ENCODE measurements at regions not wholly inside any gene's neighbourhood (a gene's known extent, or its start where the extent isn't known, plus 50 kb on each side); places are given as distances from the start of the nearest gene placed in this dataset.
"Not testable (repeated sequence)": the region's sequence is repeated elsewhere in the genome, so short reads cannot be mapped to it uniquely, and the experiment has no call there.

- DNase-seq (ENCODE audit: low spot score) (no peak), FAIRE-seq (no peak)
These were observed 155.7 kb upstream of the GJE1 start for GRCh38 chr6:141976994-141977393.

DNA sequence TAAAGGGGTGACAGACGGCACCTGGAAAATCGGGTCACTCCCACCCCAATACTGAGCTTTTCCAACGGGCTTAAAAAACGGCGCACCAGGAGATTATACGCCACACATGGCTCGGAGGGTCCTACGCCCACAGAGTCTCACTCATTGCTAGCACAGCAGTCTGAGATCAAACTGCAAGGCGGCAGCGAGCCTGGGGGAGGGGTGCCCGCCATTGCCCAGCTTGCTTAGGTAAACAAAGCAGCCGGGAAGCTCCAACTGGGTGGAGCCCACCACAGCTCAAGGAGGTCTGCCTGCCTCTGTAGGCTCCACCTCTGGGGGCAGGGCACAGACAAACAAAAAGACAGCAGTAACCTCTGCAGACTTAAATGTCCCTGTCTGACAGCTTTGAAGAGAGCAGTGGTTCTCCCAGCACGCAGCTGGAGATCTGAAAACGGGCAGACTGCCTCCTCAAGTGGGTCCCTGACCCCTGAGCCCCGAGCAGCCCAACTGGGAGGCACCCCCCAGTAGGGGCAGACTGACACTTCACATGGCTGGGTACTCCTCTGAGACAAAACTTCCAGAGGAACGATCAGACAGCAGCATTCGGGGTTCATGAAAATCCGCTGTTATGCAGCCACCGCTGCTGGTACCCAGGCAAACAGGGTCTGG, 162.8 kb upstream of the GJE1 start:
- not testable (repeated sequence) for FAIRE-seq; DNase-seq (ENCODE audit: low spot score)

DNA sequence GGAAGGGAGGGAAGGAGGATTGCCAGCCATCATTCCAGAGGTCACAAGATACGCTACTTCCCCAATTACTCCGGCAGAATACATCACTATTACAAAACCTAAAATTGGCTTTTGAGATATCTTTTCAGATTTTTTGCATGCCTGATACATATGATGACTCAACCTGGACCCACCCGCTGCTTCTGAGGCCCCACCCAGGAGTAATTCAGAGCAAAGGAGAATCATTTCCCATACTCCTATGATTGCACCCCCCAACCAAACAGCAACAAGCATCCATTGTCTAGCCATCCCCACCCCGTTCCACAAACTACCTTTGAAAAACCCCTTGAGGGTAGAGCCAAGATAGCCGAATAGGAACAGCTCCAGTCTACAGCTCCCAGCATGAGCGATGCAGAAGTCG, 163.5 kb upstream of the GJE1 start:
- FAIRE-seq (no peak), DNase-seq (ENCODE audit: low spot score) (no peak)

GRCh38 chr6:141968632-141969031, 164.1 kb upstream of the GJE1 start:
- no peak for FAIRE-seq
- DNase-seq (ENCODE audit: low spot score), result no peak

DNA sequence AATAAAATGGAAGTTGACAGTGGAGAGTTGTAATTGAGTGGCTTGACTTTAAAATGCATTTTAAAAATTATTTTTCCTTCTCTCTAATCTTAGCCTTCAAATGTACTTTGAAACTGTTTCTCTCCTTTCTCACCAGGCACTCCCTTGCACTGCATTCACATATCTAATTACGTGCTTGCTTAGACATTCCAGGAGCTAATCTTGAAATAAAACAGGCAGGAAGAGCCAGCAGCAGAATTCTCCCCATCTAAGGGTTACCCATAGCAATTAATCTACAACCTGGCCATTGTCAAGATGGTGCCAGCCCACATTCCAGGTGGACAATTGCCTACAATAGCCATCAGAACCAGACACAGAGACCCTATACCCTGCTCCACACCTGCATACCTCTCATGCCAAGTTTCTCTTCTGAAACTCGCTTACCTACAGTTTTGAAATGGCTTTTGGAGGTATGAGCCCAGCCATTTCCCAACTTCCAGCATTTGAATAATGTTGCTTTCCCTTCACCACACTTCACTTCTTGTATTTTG, 167.6 kb upstream of the GJE1 start:
- FAIRE-seq, result no peak

DNA sequence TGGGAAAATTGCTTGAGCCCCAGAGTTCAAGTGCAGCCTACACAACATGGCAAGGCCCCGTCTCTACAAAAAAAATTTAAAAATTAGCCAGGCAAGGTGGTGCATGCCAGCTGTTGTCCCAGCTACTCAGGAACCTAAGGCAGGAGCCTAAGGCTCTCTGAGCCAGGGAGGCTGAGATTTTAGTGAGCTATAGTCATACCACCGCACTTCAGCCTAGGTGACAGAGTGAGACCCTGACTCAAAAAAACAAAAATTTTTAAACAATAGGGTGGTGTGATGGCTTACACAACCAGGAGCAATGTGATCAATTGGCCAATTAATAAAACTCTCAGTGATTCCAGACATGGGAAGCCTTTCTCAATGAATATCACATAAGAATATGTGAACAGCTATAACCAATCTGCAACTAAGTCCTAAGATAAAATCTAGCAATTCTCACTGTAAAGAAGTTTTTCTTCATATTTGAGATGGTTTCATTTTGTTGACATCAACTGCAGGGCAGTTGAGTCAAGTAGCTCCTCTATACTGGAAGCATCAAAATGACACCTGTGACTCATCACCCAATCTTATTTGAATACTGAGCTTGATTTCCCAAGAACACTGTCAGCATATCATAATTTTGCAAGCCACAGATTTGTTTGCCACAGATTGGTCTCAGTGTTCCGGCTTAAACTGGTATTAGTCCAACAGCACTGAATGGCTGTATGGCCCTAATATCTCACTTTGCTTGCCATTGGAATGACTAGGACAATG, 169.0 kb upstream of the GJE1 start:
- DNase-seq (ENCODE audit: low spot score) (no peak), FAIRE-seq (no peak)

More for the DNA sequence above, 167.6 kb upstream of the GJE1 start:
- DNase-seq (ENCODE audit: low spot score), result no peak

DNA sequence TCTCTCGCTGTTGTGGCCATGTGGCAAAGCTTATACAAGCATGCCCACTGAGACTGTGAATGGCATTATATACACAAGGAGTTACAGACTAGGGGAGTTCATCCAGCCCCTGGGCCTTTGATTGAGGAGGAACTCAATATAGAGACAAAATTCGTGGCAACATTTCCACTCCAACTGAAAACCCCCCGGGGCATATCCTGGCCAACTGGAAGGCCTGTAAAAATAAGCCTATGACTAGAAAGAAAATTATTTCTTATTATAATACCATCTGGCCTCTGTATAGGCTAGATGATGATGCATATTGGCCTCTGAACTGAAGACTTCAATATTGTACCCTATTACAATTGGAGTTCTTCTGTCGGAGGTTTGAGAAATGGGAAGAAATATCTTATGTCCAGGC, 175.5 kb upstream of the GJE1 start:
- FAIRE-seq, result no peak
- DNase-seq (ENCODE audit: low spot score), result no peak

DNA sequence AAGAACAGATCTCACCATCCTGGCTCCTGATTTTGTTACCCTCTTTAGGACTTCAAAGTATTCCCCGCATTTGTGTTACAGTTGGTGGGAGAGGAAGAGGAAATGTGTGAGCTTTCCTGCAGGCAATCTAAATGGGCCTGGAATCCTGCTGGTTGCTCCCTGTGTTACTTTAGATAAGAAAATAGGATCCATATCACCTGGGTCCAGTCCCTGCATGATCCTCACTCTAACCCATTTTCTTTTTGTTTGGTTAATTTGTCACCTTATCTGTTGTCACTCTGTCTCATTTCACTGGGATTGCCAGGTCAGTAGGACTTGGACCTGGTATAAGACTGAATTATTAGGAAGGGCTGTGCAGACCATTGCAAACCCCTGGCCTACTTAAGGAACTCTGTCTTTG, 175.9 kb upstream of the GJE1 start:
- no peak for FAIRE-seq
- no peak for DNase-seq (ENCODE audit: low spot score)

DNA sequence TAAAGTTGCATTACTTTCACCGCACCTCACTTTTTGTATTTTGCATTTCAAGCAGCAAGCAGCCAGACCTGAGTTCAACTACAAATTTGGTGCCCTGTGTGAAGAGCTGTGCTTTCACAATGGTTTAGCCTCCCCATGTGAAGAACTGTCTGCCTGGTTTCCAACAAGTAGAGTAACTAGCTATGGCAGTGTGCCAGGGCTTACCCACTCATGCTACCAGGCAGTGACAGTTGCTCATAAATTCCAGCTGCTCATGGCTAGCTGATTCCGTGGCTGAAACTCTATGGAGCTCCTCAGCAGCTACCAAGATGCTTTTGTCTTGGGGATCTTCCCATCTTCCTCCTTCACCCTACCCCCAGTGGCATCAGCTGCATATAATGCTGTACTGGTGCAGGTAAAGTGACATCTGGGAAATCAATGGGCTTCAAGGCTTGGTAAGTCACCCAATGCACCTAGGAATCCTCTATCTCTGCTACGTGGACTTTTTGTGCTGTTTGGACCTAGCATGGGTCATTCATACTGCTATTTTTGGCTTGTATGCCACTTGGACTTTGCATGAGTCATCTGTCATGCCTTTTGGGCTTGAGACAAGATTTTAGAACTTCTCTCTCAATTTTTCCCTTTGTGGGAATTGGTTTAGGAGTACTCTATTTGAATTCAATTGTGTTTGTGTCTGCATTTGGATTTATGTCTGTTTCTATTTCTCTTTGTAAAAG, 176.5 kb upstream of the GJE1 start:
- no peak for DNase-seq (ENCODE audit: low spot score)

DNA sequence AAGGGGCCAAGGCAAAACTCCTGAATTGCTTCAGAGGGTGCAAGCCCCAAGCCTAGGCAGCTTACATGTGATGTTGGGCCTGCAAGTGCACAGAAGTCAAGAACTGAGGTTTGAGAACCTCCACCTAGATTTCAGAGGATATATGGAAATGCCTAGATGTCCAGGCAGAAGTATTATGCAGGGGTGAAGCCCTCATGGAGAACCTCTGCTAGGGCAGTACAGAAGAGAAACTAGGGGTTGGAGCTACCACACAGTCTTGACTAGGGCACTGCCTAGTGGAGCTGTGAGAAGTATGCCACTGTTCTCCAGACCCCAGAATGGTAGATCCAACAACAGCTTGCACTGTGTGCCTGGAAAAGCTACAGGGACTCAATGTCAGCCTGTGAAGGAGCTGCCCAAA, 179.7 kb upstream of the GJE1 start:
- FAIRE-seq, result no peak

More for the DNA sequence above, 176.5 kb upstream of the GJE1 start:
- no peak for FAIRE-seq

GRCh38 chr6:141946502-141946901, 186.2 kb upstream of the GJE1 start:
- FAIRE-seq (no peak), DNase-seq (ENCODE audit: low spot score) (no peak)

More for the DNA sequence above, 179.7 kb upstream of the GJE1 start:
- DNase-seq (ENCODE audit: low spot score), result no peak

DNA sequence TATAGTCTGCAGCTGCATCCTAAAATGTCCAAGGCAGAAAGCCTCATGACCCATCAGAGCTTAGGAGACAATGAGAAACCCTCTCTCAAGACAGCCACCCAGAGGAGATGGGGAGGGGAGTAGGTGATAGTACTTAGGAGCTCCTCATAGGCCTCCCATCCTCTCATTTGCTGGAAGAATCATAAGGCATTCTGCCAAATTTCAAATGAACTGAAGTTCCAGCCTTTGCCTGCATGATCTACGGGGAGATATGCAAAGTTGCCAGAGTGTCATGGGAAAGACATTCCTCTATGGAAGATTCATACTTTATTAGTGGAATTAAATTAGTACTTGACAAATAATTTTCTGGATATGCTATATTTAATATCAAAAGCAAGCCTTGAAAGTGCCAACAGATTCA, 194.1 kb upstream of the GJE1 start:
- FAIRE-seq, result no peak
- no peak for DNase-seq (ENCODE audit: low spot score)

DNA sequence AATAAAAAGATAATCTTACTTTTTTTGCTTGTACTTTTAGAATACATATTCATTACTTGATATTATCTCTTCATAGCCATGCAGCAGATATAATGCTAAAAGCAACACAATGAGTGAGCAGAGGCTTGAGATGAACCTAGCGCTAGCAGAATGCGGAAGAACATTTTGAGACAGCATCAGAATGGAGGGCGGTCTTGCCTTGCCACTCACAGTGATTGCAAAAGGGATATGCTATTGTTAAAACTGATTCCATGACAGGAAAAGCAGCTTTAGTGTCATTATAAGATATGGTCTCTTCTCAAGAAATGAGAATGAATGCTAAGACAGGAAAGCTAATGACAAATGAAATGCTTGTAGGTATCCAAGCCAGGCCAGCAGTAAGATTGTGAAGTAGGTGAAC, 200.0 kb upstream of the GJE1 start:
- FAIRE-seq (no peak), DNase-seq (ENCODE audit: low spot score) (no peak)

GRCh38 chr6:141926200-141926900, 206.4 kb upstream of the GJE1 start:
- DNase-seq (ENCODE audit: low spot score); FAIRE-seq: not testable (repeated sequence)

DNA sequence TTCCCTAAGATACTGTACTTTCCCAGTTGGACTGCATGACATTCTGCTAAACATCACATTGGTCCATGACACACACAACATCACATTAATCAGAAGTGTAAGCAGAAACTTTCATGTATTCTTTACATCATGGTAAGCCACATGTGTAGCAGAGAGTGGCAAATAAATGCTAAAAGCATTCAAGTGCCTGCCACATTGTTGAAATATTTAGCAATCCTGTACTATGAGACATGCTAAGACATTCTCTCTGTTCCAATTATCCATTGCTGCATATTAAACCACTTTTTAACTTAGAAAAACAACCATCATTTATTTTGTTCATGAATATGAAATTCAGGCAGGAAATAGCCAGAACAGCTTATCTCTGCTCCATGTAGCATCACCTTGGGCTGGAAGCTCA, 207.7 kb upstream of the GJE1 start:
- FAIRE-seq (no peak), DNase-seq (ENCODE audit: low spot score) (no peak)

GRCh38 chr6:141922898-141923297, 209.8 kb upstream of the GJE1 start:
- DNase-seq (ENCODE audit: low spot score), result no peak
- no peak for FAIRE-seq

DNA sequence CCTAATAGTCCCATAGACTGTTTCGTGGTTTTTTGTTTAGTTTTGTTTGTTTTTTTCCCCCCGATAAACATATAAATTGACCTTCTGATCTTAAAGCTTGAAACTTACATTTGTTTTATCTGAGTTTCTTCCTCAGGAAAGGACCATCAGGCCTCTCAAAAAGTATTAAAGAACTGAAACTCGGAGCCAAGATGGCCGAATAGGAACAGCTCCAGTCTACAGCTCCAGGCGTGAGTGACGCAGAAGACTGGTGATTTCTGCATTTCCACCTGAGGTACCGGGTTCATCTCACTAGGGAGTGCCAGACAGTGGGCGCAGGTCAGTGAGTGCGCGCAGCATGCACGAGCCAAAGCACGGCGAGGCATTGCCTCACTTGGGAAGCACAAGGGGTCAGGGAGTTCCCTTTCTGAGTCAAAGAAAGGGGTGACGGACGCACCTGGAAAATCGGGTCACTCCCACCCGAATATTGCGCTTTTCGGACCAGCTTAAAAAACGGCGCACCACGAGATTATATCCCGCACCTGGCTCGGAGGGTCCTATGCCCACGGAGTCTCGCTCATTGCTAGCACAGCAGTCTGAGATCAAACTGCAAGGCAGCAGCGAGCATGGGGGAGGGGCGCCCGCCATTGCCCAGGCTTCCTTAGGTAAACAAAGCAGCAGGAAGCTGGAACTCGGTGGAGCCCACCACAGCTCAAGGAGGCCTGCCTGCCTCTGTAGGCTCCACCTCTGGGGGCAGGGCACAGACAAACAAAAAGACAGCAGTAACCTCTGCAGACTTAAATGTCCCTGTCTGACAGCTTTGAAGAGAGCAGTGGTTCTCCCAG, 215.8 kb upstream of the GJE1 start:
- not testable (repeated sequence) for DNase-seq (ENCODE audit: low spot score); FAIRE-seq

- FAIRE-seq (no peak), DNase-seq (ENCODE audit: low spot score) (no peak)
These were observed 218.1 kb upstream of the GJE1 start for GRCh38 chr6:141914646-141915045.

DNA sequence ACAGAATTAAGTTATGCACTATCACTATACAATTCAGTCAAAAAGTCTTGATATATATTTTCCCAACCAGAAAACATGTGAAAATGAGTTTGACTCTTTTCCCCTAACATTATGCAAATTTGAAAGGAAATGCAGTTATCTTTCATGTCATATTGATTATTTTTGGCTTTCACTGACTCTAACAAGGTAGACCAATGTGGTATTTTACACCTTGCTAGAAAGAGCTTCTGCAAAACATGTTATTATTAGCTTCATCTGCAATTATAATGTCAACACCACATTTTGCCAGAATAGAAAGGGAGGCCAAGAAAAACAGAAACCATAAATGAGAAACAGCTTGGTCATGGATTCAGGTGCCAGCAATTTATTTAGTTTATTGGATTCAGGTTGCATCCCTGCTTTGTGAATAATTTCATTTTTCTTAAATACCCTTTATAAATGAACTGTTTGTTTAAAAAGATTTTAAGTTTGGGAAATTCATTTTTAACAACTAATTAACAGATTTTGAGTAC, 226.1 kb upstream of the GJE1 start:
- FAIRE-seq (no peak), DNase-seq (ENCODE audit: low spot score) (no peak)

- FAIRE-seq, result no peak
These were observed 242.1 kb upstream of the GJE1 start for GRCh38 chr6:141890661-141891060.

More at GRCh38 chr6:141890661-141891060, 242.1 kb upstream of the GJE1 start:
- no peak for DNase-seq (ENCODE audit: low spot score)

Data from RCC 7860 (cell line).